Heart right ventricle (tissue), 16 donors: ENCODE measurements at regions not wholly inside any gene's neighbourhood (a gene's known extent, or its start where the extent isn't known, plus 50 kb on each side); places are given as distances from the start of the nearest gene placed in this dataset.
"Not testable (repeated sequence)": the region's sequence is repeated elsewhere in the genome, so short reads cannot be mapped to it uniquely, and the experiment has no call there.

Experiments used
- ATAC-seq, 8 donors: fragments of 200-7000 bp; cut with Tn5 transposase; one replicate each; pipeline ENCODE4 v1.9.1; 2020; ENCODE audit warnings: mild to moderate bottlenecking in 8 of 8, moderate library complexity in 8 of 8, moderate number of reproducible peaks in 1 of 8
- DNase-seq, 2 donors: peaks; one replicate each; pipeline ENCODE4 v3.0.0-alpha.2; 2020
- H3K27ac ChIP-seq, 10 donors: fragments of 200-600 bp; sonication (generic) in 2 of 10; one replicate each; pipeline versions ENCODE4 v1.5.0 to v1.8.0; 2020 to 2022; ENCODE audit warnings: mild to moderate bottlenecking in 3 of 10
- H3K27me3 ChIP-seq, 7 donors: fragments of 200-600 bp; one replicate each; pipeline ENCODE4 v1.8.0; 2021 to 2022; ENCODE audit warnings: mild to moderate bottlenecking in 2 of 7
- H3K36me3 ChIP-seq, 9 donors: fragments of 200-600 bp; sonication (generic) in 1 of 9; one replicate each; pipeline versions ENCODE4 v1.5.0 to v1.8.0; 2020 to 2022; ENCODE audit warnings: mild to moderate bottlenecking in 2 of 9
- H3K4me1 ChIP-seq, 9 donors: fragments of 200-600 bp; sonication (generic) in 1 of 9; one replicate each; pipeline versions ENCODE4 v1.5.0 to v1.8.0; 2020 to 2022; ENCODE audit warnings: mild to moderate bottlenecking in 4 of 9
- H3K4me3 ChIP-seq, 10 donors: fragments of 200-600 bp; sonication (generic) in 2 of 10; one replicate each; pipeline versions ENCODE4 v1.5.0 to v1.8.0; 2020 to 2022; ENCODE audit warnings: mild to moderate bottlenecking in 7 of 10, moderate library complexity in 2 of 10
- H3K9me3 ChIP-seq, 11 donors: fragments of 200-600 bp in 10 of 11; sonication (generic) in 2 of 11; one replicate each; pipeline versions ENCODE4 v1.5.0 to v1.8.0; 2013 to 2022; ENCODE audit warnings: mild to moderate bottlenecking in 2 of 11, control low read depth in 1 of 11, moderate library complexity in 1 of 11
- WGBS, 2 donors: extraction: QIAGEN DNeasy Blood & Tissue Kit; methylation state at CpG; one replicate each; pipeline ENCODE4 v1.1.7; 2013; ENCODE audit warnings: inconsistent platforms in 1 of 2; 5-methylcytosine and 5-hydroxymethylcytosine counted together
- intact Hi-C, 10 donors: fragments of 100-400 bp; cut with DNase I; formaldehyde crosslinking; loops; one replicate each; pipeline versions ENCODE4 v1.11.1 to v1.14.2; 2022
- TF ChIP-seq, protein P1 (sequence below), 9 donors: fragments of 200-600 bp; sonication (generic) in 2 of 9; IDR thresholded peaks; one replicate each; pipeline versions ENCODE4 v1.5.0 to v1.8.0; 2021 to 2022; ENCODE audit warnings: antibody characterized with exemption in 9 of 9, mild to moderate bottlenecking in 5 of 9, moderate library complexity in 1 of 9
- donor health status: Arrhythmogenic right ventricular cardiomyopathy.
- donor health status: ischemic (EF 13 %, LVEDD 7.1; RV severe dilation, severe dysfunction).
- donor health status: healthy with polysubstance abuse.
- donor health status: DM: no; HTN: yes; CAD: no.
- donor health status: DM: no; HTN: no; CAD: no.
- donor health status: ischemic (EF 25% LVEDD 6.9; RV normal size, moderate dysfunction).
- donor health status: ischemic (EF 25% LVEDD 5.7; RV mildly dilated, moderate dysfunction).
- donor health status: healthy.
- donor health status: DM: yes; HTN: yes; CAD: no.
- donor health status: Ischemic cardiomyopathy.
- donor health status: ischemic (EF 35%, LVEDD 5.7; RV mildly dilated, moderate dysfunction).
- donor health status: nonischemic (EF 11% LVEDD 7.7; RV severe dilation, severe dysfunction).
- donor health status: DM: yes; HTN: yes; CAD: no.
- donor health status: PGD.
- donor health status: ischemic (EF 29% LVEDD 5.4; RV normal size, mild dysfunction).
- donor health status: nonischemic (EF 23%, LVEDD 6.1; RV moderate dilation, normal function).

DNA sequence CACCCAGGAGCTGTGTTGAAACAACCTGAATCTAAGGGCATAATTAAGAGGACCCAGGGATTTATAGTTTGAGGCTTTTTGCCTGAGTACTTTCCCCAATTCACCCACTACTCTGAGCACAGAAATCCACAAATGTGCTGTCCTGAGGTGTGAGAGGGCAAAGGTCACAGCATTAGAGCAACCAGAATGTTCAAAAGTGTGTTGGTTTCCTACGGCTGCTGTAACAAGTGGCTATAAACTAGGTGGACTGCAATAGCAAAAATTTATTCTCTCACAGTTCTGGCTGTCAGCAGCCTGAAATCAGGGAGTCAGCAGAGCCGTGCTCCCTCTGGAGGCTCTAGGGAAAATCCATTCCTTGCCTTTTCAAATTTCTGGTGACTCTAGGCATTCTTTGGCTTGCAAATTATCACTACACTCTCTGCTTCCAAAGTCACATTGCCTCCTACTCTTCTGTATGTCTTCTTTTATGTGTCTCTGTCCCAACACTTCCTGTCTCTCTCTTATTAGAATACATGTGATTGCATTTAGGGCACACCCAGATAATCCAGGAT, 91.4 kb upstream of the TACR1 start:
- no peak overlapping the region for H3K27ac ChIP-seq
- WGBS, 2 donors, result 47 to 56% methylated on average over 2 of the region's 2 CpGs
- intact Hi-C loops, result loop anchor here in 1 of 10 donors (10.0 kb wide), 1 partner anchor 376 kb away; no protein-coding TSS in a partner anchor
- TF ChIP-seq, protein P1, sequence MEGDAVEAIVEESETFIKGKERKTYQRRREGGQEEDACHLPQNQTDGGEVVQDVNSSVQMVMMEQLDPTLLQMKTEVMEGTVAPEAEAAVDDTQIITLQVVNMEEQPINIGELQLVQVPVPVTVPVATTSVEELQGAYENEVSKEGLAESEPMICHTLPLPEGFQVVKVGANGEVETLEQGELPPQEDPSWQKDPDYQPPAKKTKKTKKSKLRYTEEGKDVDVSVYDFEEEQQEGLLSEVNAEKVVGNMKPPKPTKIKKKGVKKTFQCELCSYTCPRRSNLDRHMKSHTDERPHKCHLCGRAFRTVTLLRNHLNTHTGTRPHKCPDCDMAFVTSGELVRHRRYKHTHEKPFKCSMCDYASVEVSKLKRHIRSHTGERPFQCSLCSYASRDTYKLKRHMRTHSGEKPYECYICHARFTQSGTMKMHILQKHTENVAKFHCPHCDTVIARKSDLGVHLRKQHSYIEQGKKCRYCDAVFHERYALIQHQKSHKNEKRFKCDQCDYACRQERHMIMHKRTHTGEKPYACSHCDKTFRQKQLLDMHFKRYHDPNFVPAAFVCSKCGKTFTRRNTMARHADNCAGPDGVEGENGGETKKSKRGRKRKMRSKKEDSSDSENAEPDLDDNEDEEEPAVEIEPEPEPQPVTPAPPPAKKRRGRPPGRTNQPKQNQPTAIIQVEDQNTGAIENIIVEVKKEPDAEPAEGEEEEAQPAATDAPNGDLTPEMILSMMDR (IDR thresholded peaks at IDR 0.05), result peak in 2 of 9 donors; percentile 6 to 13
- H3K27me3 ChIP-seq, result no peaks in the 10 kb centered on the region
- DNase-seq (no peak), ATAC-seq (no peak)
- H3K36me3 ChIP-seq, result no peaks in the 10 kb centered on the region
- peaks cover 0 to 13% (median 0%) of the 10 kb centered on the region in 9 donors for H3K4me1 ChIP-seq
- no peaks in the 10 kb centered on the region for H3K9me3 ChIP-seq
- no peak overlapping the region for H3K4me3 ChIP-seq

DNA sequence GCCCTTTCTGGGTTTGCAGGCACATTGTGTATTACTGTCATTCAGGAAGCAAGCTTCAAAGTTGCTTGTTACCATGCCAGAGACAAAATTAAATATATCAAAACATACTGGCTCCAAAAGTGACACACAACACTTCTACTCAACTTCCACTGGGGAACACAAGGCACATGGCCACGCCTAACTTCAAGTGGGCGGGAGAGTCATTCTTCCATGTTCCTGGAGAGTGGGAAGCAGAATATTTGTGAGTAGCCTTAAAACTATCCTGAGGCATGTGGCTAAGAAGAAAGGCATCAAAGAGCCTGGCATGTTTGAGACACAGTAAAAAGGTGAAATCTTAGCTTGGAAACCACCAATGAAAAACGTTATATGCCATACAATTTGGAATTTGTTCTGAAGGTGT, 90.5 kb upstream of the TACR1 start:
- H3K4me1 ChIP-seq, result peaks cover 0 to 13% (median 0%) of the 10 kb centered on the region in 9 donors
- intact Hi-C loops, result loop anchor here in 1 of 10 donors (10.0 kb wide), 1 partner anchor 375 kb away; no protein-coding TSS in a partner anchor
- DNase-seq, result no peak
- H3K27me3 ChIP-seq, result peaks cover 0 to 7% (median 0%) of the 10 kb centered on the region in 7 donors
- 84 to 96% methylated on average over 3 of the region's 3 CpGs for WGBS, 2 donors
- H3K36me3 ChIP-seq, result no peaks in the 10 kb centered on the region
- TF ChIP-seq, protein P1 (IDR thresholded peaks at IDR 0.05), result no peak
- H3K4me3 ChIP-seq, result no peak overlapping the region
- H3K27ac ChIP-seq, result no peak overlapping the region
- no peak for ATAC-seq
- H3K9me3 ChIP-seq, result no peaks in the 10 kb centered on the region

DNA sequence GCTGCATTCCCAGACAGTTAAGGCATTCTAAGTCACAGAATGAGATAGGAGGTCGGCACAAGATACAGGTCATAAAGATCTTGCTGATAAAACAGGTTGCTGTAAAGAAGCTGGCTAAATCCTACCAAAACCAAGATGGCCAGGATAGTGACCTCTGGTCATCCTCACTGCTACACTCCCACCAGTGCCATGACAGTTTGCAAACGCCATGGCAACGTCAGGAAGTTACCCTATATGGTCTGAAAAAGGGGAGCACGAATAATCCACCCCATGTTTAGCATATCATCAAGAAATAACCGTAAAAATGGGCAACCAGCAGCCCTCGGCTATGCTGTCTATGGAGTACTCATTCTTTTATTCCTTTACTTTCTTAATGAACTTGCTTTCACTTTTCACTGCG, 89.9 kb upstream of the TACR1 start:
- H3K36me3 ChIP-seq, H3K27me3 ChIP-seq, DNase-seq, H3K27ac ChIP-seq, H3K9me3 ChIP-seq, intact Hi-C loops, ATAC-seq, H3K4me3 ChIP-seq: not testable (repeated sequence)
- H3K4me1 ChIP-seq, result peaks cover 0 to 13% (median 0%) of the 10 kb centered on the region in 9 donors
- 83% methylated on average over 7 of the region's 7 CpGs for WGBS, 2 donors

DNA sequence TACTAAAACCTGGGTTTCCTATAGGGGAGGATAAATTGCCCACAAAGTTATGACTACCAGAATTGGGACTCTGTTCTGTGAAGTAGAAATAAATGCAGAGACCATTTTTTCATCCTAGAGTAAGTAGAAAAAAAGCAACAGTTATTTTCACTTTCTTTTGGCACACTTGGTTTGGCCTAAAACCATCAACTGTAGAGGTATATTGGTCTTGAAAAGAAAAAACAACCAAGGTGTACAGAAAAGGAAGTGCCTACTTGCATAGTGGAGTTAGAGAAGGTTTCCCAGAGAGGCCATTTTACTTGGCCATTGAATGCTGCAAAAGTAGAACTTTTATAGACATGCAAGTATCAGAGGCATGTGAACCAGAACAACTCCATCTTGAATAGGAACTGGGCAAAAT, 89.4 kb upstream of the TACR1 start:
- intact Hi-C loops, result no loop called here
- ATAC-seq, result no peak
- TF ChIP-seq, protein P1 (IDR thresholded peaks at IDR 0.05), result no peak

DNA sequence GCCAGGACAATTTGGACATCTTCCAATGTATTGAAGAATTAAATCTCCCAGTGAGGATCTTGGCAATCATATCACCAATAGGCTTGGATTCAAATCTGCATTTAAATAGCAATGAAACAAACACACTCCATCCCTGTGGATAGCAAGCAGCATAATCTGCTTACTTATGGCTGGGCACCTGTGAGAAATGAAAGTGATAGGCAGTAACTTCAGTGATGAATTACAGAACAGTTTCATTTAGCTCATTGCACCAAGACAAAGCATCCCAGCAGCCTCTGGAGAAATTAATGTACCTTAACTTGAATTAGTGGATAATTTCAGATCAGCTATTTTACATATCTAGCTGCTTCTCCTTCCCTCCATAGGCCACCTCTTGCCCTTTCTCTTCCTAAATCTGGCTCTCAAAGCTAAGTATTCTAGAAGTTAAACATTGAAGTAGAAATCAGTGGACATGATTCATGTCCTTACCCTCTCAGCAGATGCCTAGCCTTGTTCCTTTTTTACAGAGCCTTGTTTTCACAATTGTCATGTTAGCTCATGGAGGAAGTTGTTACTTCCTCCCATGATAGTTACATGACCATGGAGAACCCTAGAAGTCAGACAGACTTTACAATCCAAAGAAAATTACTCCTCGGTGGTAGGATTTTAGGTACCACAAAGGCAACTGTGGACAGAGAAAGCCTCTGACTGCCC, 88.5 kb upstream of the TACR1 start:
- no peaks in the 10 kb centered on the region for H3K9me3 ChIP-seq
- DNase-seq (no peak), ATAC-seq (peak in 1 of 8 donors; percentile 42)
- H3K4me3 ChIP-seq, result no peak overlapping the region
- TF ChIP-seq, protein P1 (IDR thresholded peaks at IDR 0.05), result no peak
- no peak overlapping the region for H3K27ac ChIP-seq
- H3K36me3 ChIP-seq, result no peaks in the 10 kb centered on the region
- peaks cover 0 to 8% (median 0%) of the 10 kb centered on the region in 7 donors for H3K27me3 ChIP-seq
- H3K4me1 ChIP-seq, result peaks cover 0 to 13% (median 0%) of the 10 kb centered on the region in 9 donors
- 51 to 78% methylated on average over 1 of the region's 1 CpG for WGBS, 2 donors
- intact Hi-C loops, result no loop called here

More for the DNA sequence above, 89.4 kb upstream of the TACR1 start:
- Histone ChIP-seq H3K9me3 (no peaks in the 10 kb centered on the region), H3K27me3 (peaks cover 0 to 8% (median 0%) of the 10 kb centered on the region in 7 donors), H3K4me1 (peaks cover 0 to 13% (median 0%) of the 10 kb centered on the region in 9 donors), H3K36me3 (no peaks in the 10 kb centered on the region), H3K4me3 (no peak overlapping the region), H3K27ac (no peak overlapping the region)
- DNase-seq, result no peak
